ENCODE measurements at regions not wholly inside any gene's neighbourhood (a gene's known extent, or its start where the extent isn't known, plus 50 kb on each side); places are given as distances from the start of the nearest gene placed in this dataset.

GRCh38 chr12:118488034-118488433, 111.7 kb downstream of the SUDS3 start:
- Histone ChIP-seq H3K4me3 (ENCODE audit: low read length) (no peak overlapping the region), H3K4me1 (ENCODE audit: control insufficient read depth, insufficient read depth, low read length) (no peaks in the 10 kb centered on the region), H3K36me3 (ENCODE audit: control insufficient read depth, insufficient read depth, low read length) (no peaks in the 10 kb centered on the region), H3K27me3 (ENCODE audit: control insufficient read depth, insufficient read depth, low read length, poor library complexity, severe bottlenecking) (no peaks in the 10 kb centered on the region), H3K9ac (ENCODE audit: extremely low read depth, low read length, poor library complexity, severe bottlenecking) (no peak overlapping the region), H3K9me3 (ENCODE audit: control insufficient read depth, low read length) (peaks cover 11% of the 10 kb centered on the region), H3K27ac (ENCODE audit: low read depth, low read length) (no peak overlapping the region)
- peaks cover 10% of the 10 kb centered on the region for H3K27me3 Mint-ChIP-seq (ENCODE audit: insufficient read depth)
- no peak for DNase-seq
- WGBS, 2 experiments (ENCODE audit: insufficient coverage in 1 of 2, insufficient read length in 1 of 2) = 72 to 84% methylated on average over 2 of the region's 2 CpGs
- H3K36me3 Mint-ChIP-seq (ENCODE audit: low read depth) = no peaks in the 10 kb centered on the region
- no peak overlapping the region for H3K4me3 Mint-ChIP-seq
- peaks cover 28% of the 10 kb centered on the region for H3K9me3 Mint-ChIP-seq
- H3K27ac Mint-ChIP-seq = no peak overlapping the region
- peaks cover 3% of the 10 kb centered on the region for H3K4me1 Mint-ChIP-seq
- TF ChIP-seq CTCF (conservative IDR thresholded peaks at IDR 0.05) = no peak

GRCh38 chr12:118493962-118494361, 117.6 kb downstream of the SUDS3 start:
- H3K9me3 ChIP-seq (ENCODE audit: control insufficient read depth, low read length) = no peaks in the 10 kb centered on the region
- H3K9ac ChIP-seq (ENCODE audit: extremely low read depth, low read length, poor library complexity, severe bottlenecking) = no peak overlapping the region
- H3K9me3 Mint-ChIP-seq = peaks cover 7% of the 10 kb centered on the region
- H3K36me3 ChIP-seq (ENCODE audit: control insufficient read depth, insufficient read depth, low read length) = no peaks in the 10 kb centered on the region
- no peak overlapping the region for H3K27ac Mint-ChIP-seq
- H3K4me3 Mint-ChIP-seq = no peak overlapping the region
- WGBS, 2 experiments (ENCODE audit: insufficient coverage in 1 of 2, insufficient read length in 1 of 2) = 50 to 64% methylated on average over 1 to 2 of the region's 2 CpGs
- TF ChIP-seq CTCF (conservative IDR thresholded peaks at IDR 0.05) = no peak
- peaks cover 10% of the 10 kb centered on the region for H3K27me3 Mint-ChIP-seq (ENCODE audit: insufficient read depth)
- H3K36me3 Mint-ChIP-seq (ENCODE audit: low read depth) = no peaks in the 10 kb centered on the region
- no peak overlapping the region for H3K4me3 ChIP-seq (ENCODE audit: low read length)
- H3K4me1 Mint-ChIP-seq = peaks cover 3% of the 10 kb centered on the region
- H3K4me1 ChIP-seq (ENCODE audit: control insufficient read depth, insufficient read depth, low read length) = no peaks in the 10 kb centered on the region
- no peak overlapping the region for H3K27ac ChIP-seq (ENCODE audit: low read depth, low read length)
- no peak for DNase-seq
- no peaks in the 10 kb centered on the region for H3K27me3 ChIP-seq (ENCODE audit: control insufficient read depth, insufficient read depth, low read length, poor library complexity, severe bottlenecking)

- no peak for DNase-seq
- H3K27me3 ChIP-seq (ENCODE audit: control insufficient read depth, insufficient read depth, low read length, poor library complexity, severe bottlenecking) = no peaks in the 10 kb centered on the region
- H3K27me3 Mint-ChIP-seq (ENCODE audit: insufficient read depth) = peaks cover 10% of the 10 kb centered on the region
- no peaks in the 10 kb centered on the region for H3K9me3 Mint-ChIP-seq
- H3K4me3 ChIP-seq (ENCODE audit: low read length) = no peak overlapping the region
- TF ChIP-seq CTCF (conservative IDR thresholded peaks at IDR 0.05) = no peak
- H3K27ac Mint-ChIP-seq = no peak overlapping the region
- peaks cover 3% of the 10 kb centered on the region for H3K4me1 Mint-ChIP-seq
- 93% methylated on average over 3 of the region's 3 CpGs; no CpG with 5 or more reads in 1 of the 2 experiments for WGBS, 2 experiments (ENCODE audit: insufficient coverage in 1 of 2, insufficient read length in 1 of 2)
- H3K36me3 Mint-ChIP-seq (ENCODE audit: low read depth) = no peaks in the 10 kb centered on the region
- no peaks in the 10 kb centered on the region for H3K4me1 ChIP-seq (ENCODE audit: control insufficient read depth, insufficient read depth, low read length)
- H3K27ac ChIP-seq (ENCODE audit: low read depth, low read length) = no peak overlapping the region
- H3K9me3 ChIP-seq (ENCODE audit: control insufficient read depth, low read length) = no peaks in the 10 kb centered on the region
- no peak overlapping the region for H3K9ac ChIP-seq (ENCODE audit: extremely low read depth, low read length, poor library complexity, severe bottlenecking)
- no peaks in the 10 kb centered on the region for H3K36me3 ChIP-seq (ENCODE audit: control insufficient read depth, insufficient read depth, low read length)
- no peak overlapping the region for H3K4me3 Mint-ChIP-seq
Observed at GRCh38 chr12:118494776-118495175, 118.4 kb downstream of the SUDS3 start.
